Kidney (tissue), 13 donors: ENCODE measurements at regions not wholly inside any gene's neighbourhood (a gene's known extent, or its start where the extent isn't known, plus 50 kb on each side); places are given as distances from the start of the nearest gene placed in this dataset.

Experiments
- DNase-seq, 5 donors: peaks; one replicate each; pipeline ENCODE4 v3.0.0-alpha.2; 2013 to 2020
- FAIRE-seq: peaks from 2 replicates; lab custom pipeline; 2012; peaks lifted over from hg19 to GRCh38; lab: Jason Lieb, UNC
- H3K27ac ChIP-seq, 2 donors: one replicate each; pipeline ENCODE4 v1.7.0; 2013; ENCODE audit warnings: low read depth in 2 of 2, low read length in 2 of 2, inconsistent platforms in 1 of 2
- H3K27me3 ChIP-seq: one replicate; pipeline ENCODE4 v1.7.1; 2013; ENCODE audit warnings: low read length, inconsistent platforms; ENCODE audit not compliant: control insufficient read depth, insufficient read depth
- H3K36me3 ChIP-seq, 3 donors: one replicate each; pipeline versions ENCODE4 v1.7.0 to v1.7.1; 2013; ENCODE audit warnings: low read length in 3 of 3, control low read depth in 1 of 3, inconsistent platforms in 1 of 3; ENCODE audit not compliant: insufficient read depth in 3 of 3, control insufficient read depth in 2 of 3
- H3K4me1 ChIP-seq, 3 donors: one replicate each; pipeline versions ENCODE4 v1.7.0 to v1.7.1; 2013; ENCODE audit warnings: low read length in 3 of 3, inconsistent platforms in 1 of 3, low read depth in 1 of 3; ENCODE audit not compliant: control insufficient read depth in 2 of 3, insufficient read depth in 2 of 3
- H3K4me3 ChIP-seq, 3 donors: one replicate each; pipeline versions ENCODE4 v1.7.0 to v1.8.1; 2013; ENCODE audit warnings: low read length in 3 of 3, control low read depth in 1 of 3, inconsistent platforms in 1 of 3
- H3K9ac ChIP-seq, 3 donors: one replicate each; pipeline versions ENCODE4 v1.7.0 to v1.7.1; 2013; ENCODE audit warnings: low read length in 3 of 3, control low read depth in 1 of 3, inconsistent platforms in 1 of 3
- H3K9me3 ChIP-seq, 3 donors: one replicate each; pipeline versions ENCODE4 v1.7.0 to v1.7.1; 2013; ENCODE audit warnings: low read length in 3 of 3, control low read depth in 1 of 3, inconsistent platforms in 1 of 3; ENCODE audit not compliant: control insufficient read depth in 2 of 3, insufficient read depth in 1 of 3
- CTCF ChIP-seq: IDR thresholded peaks from 3 replicates; pipeline ENCODE4 v1.5.1; 2012; ENCODE audit warnings: mild to moderate bottlenecking, moderate library complexity, borderline replicate concordance; ENCODE audit not compliant: insufficient read depth; ENCODE audit errors: extremely low read depth
- intact Hi-C: fragments of 100-400 bp; cut with DNase I; formaldehyde crosslinking; loops from one replicate; pipeline ENCODE4 v1.11.1; 2022
- donor health status: control.
- donor health status: control.
- donor health status: control.
- donor health status: control.
- donor health status: control.
- donor health status: DM: yes; HTN: yes; CAD: no.
- donor health status: Normal renal cell carcinoma (clear cell type).

GRCh38 chr12:43291516-43291915 is 260.5 kb downstream of the ADAMTS20 start:
- intact Hi-C loops: no loop called here
- TF ChIP-seq CTCF: no peak
- no peaks in the 10 kb centered on the region for H3K36me3 ChIP-seq
- H3K27ac ChIP-seq: no peak overlapping the region
- no peaks in the 10 kb centered on the region for H3K9me3 ChIP-seq
- H3K27me3 ChIP-seq: no peaks in the 10 kb centered on the region
- peaks cover 0 to 4% (median 2%) of the 10 kb centered on the region in 3 donors for H3K4me1 ChIP-seq
- no peak for DNase-seq
- no peak overlapping the region for H3K9ac ChIP-seq
- no peak for FAIRE-seq
- no peak overlapping the region for H3K4me3 ChIP-seq

GRCh38 chr12:43290836-43291235 is 261.2 kb downstream of the ADAMTS20 start:
- FAIRE-seq (no peak), DNase-seq (no peak)
- peaks cover 0 to 4% (median 2%) of the 10 kb centered on the region in 3 donors for H3K4me1 ChIP-seq
- no peak for TF ChIP-seq CTCF
- no peak overlapping the region for H3K9ac ChIP-seq
- no peak overlapping the region for H3K4me3 ChIP-seq
- no peaks in the 10 kb centered on the region for H3K9me3 ChIP-seq
- H3K27me3 ChIP-seq: no peaks in the 10 kb centered on the region
- H3K36me3 ChIP-seq: no peaks in the 10 kb centered on the region
- H3K27ac ChIP-seq: no peak overlapping the region
- intact Hi-C loops: no loop called here

- H3K4me3 ChIP-seq: peak overlapping the region in 1 of 3 donors; percentile 29
- H3K27me3 ChIP-seq: no peaks in the 10 kb centered on the region
- intact Hi-C loops: no loop called here
- H3K4me1 ChIP-seq: peaks cover 0 to 4% (median 2%) of the 10 kb centered on the region in 3 donors
- no peaks in the 10 kb centered on the region for H3K9me3 ChIP-seq
- H3K36me3 ChIP-seq: no peaks in the 10 kb centered on the region
- no peak for TF ChIP-seq CTCF
- no peak for FAIRE-seq
- peak in 2 of 5 donors; percentile 41 to 68 for DNase-seq
- no peak overlapping the region for H3K9ac ChIP-seq
- no peak overlapping the region for H3K27ac ChIP-seq
Measured at GRCh38 chr12:43289426-43289801, 262.6 kb downstream of the ADAMTS20 start.
